ENCODE measurements at regions not wholly inside any gene's neighbourhood (a gene's known extent, or its start where the extent isn't known, plus 50 kb on each side); places are given as distances from the start of the nearest gene placed in this dataset.

GRCh38 chr3:188080091-188080490, 73.9 kb upstream of the LPP start:
- TF ChIP-seq CTCF (conservative IDR thresholded peaks at IDR 0.05) (no peak), ZFX (IDR thresholded peaks at IDR 0.05) (no peak)
